HepG2 (cell line): ENCODE measurements at regions not wholly inside any gene's neighbourhood (a gene's known extent, or its start where the extent isn't known, plus 50 kb on each side); places are given as distances from the start of the nearest gene placed in this dataset.

Source experiments
- ATAC-seq: fragments of 200-7000 bp; cut with Tn5 transposase; 3 replicates; pipeline ENCODE4 v1.9.1; 2020; ENCODE audit warnings: mild to moderate bottlenecking, moderate library complexity
- BruUV-seq: library from RNA; stranded (reverse); fragments of 400-500 nt; replicated peaks from 2 replicates; lab custom pipeline; 2021; lab: Mats Ljungman, UMichigan
- CTCF ChIA-PET: fragments of 300-600 bp; formaldehyde crosslinking; extraction: SDS; loops from one replicate; lab custom pipeline; 2021; ENCODE audit warnings: low total read pairs, inconsistent platforms, low intra/inter-chr PET ratio; lab: Yijun Ruan, JAX
- POLR2A ChIA-PET: fragments of 350-600 bp; sonication (Branson Sonifier 250); formaldehyde crosslinking; loops from one replicate; lab custom pipeline; 2020; ENCODE audit warnings: antibody characterized with exemption, inconsistent platforms; lab: Yijun Ruan, JAX
- DNase-seq: peaks from one replicate; pipeline ENCODE4 v3.0.0-alpha.2; 2015; ENCODE audit warnings: low spot score
- FAIRE-seq: peaks from 3 replicates; lab custom pipeline; 2011; peaks lifted over from hg19 to GRCh38; lab: Jason Lieb, UNC
- H2AFZ ChIP-seq: one replicate; pipeline ENCODE4 v1.6.1; 2011; ENCODE audit warnings: low read length, inconsistent platforms
- H3K27ac ChIP-seq: fragments of 300-600 bp; 3 replicates; pipeline ENCODE4 v1.8.0; 2011; ENCODE audit warnings: mixed run types, mild to moderate bottlenecking, mixed read lengths, low read length, inconsistent platforms; ENCODE audit not compliant: insufficient read depth; ENCODE audit errors: extremely low read length
- H3K27me3 ChIP-seq, 2 experiments: fragments of 200-600 bp in 1 of 2; 2 replicates in 1 of 2; 3 replicates in 1 of 2; pipeline versions ENCODE4 v1.6.0 to v1.8.0; 2011; ENCODE audit warnings: low read length in 2 of 2, mild to moderate bottlenecking in 2 of 2, moderate library complexity in 2 of 2, inconsistent platforms in 1 of 2; ENCODE audit not compliant: insufficient read depth in 2 of 2, control insufficient read depth in 1 of 2
- H3K36me3 ChIP-seq, 2 experiments: fragments of 200-600 bp in 1 of 2; replicated peaks in 1 of 2; 2 replicates in 1 of 2; 3 replicates in 1 of 2; pipeline versions ENCODE4 v1.5.1 to v1.8.0; 2011; ENCODE audit warnings: low read length in 2 of 2, inconsistent platforms in 1 of 2; ENCODE audit not compliant: insufficient read depth in 2 of 2, control insufficient read depth in 1 of 2
- H3K4me1 ChIP-seq: 2 replicates; pipeline ENCODE4 v1.5.1; 2012; ENCODE audit warnings: low read length, inconsistent platforms; ENCODE audit not compliant: insufficient read depth
- H3K4me2 ChIP-seq: 2 replicates; pipeline ENCODE4 v1.6.0; 2011; ENCODE audit warnings: low read depth, low read length, inconsistent platforms
- H3K4me3 ChIP-seq, 3 experiments: fragments of 200-600 bp in 1 of 3; sonication (generic), shearing (Covaris generic) in 1 of 3; replicated peaks in 1 of 3; 2 replicates each; pipeline ENCODE4 v1.5.1; 2011 to 2016; ENCODE audit warnings: low read length in 3 of 3, inconsistent platforms in 2 of 3, low read depth in 2 of 3, mild to moderate bottlenecking in 2 of 3, control low read depth in 1 of 3, mixed read lengths in 1 of 3; ENCODE audit not compliant: insufficient read depth in 1 of 3
- H3K79me2 ChIP-seq: one replicate; pipeline ENCODE4 v1.6.1; 2011; ENCODE audit warnings: low read length, inconsistent platforms; ENCODE audit not compliant: insufficient read depth
- H3K9ac ChIP-seq: 2 replicates; pipeline ENCODE4 v1.6.0; 2011; ENCODE audit warnings: mild to moderate bottlenecking, low read depth, low read length, inconsistent platforms; ENCODE audit not compliant: insufficient read depth
- H3K9me3 ChIP-seq: 2 replicates; pipeline ENCODE4 v1.5.1; 2012; ENCODE audit warnings: mild to moderate bottlenecking, low read length
- H4K20me1 ChIP-seq: 2 replicates; pipeline ENCODE4 v1.6.0; 2011; ENCODE audit warnings: inconsistent platforms, mild to moderate bottlenecking, low read length, moderate library complexity; ENCODE audit not compliant: insufficient read depth
- ISX ChIP-seq: sonication (generic); formaldehyde crosslinking; conservative IDR thresholded peaks from 2 replicates; pipeline ENCODE4 v1.5.0; 2020; ENCODE audit warnings: missing genetic modification reagents
- SPEN ChIP-seq: sonication (generic); formaldehyde crosslinking; IDR thresholded peaks from 2 replicates; pipeline ENCODE4 v1.5.1; 2020; ENCODE audit warnings: low read depth, mild to moderate bottlenecking, missing genetic modification reagents
- ZNF777 ChIP-seq: sonication (generic); formaldehyde crosslinking; IDR thresholded peaks from 2 replicates; pipeline ENCODE4 v1.4.0; 2020; ENCODE audit warnings: missing genetic modification reagents
- WGBS: methylation state at CpG from one replicate; pipeline ENCODE4 v1.1.6; 2017; ENCODE audit warnings: low lambda C conversion rate; 5-methylcytosine and 5-hydroxymethylcytosine counted together
- in situ Hi-C: cut with HindIII; loops from 2 replicates; pipeline ENCODE4 v1.10.0; 2017; ENCODE audit warnings: low pct_unique_long_range_greater_than_20kb; ENCODE audit not compliant: extremely low pct_ligation_motif_present
- intact Hi-C: fragments of 100-400 bp; cut with micrococcal nuclease; formaldehyde crosslinking; loops from one replicate; pipeline ENCODE4 v1.10.0; 2022; ENCODE audit not compliant: unreplicated experiment
- TF ChIP-seq, protein P1 (sequence below), 2 experiments: fragments of 450-650 bp in 1 of 2; sonication (generic) in 1 of 2; formaldehyde crosslinking in 1 of 2; IDR thresholded peaks; 2 replicates each; pipeline versions ENCODE4 v1.6.1 to v1.8.0; 2016 to 2022; ENCODE audit warnings: antibody characterized with exemption in 1 of 2, mild to moderate bottlenecking in 1 of 2, missing genetic modification reagents in 1 of 2
- TF ChIP-seq, protein P2 (sequence below): IDR thresholded peaks from 2 replicates; pipeline ENCODE4 v1.6.1; 2016; ENCODE audit warnings: missing compliant biosample characterization, missing genetic modification reagents, borderline replicate concordance

DNA sequence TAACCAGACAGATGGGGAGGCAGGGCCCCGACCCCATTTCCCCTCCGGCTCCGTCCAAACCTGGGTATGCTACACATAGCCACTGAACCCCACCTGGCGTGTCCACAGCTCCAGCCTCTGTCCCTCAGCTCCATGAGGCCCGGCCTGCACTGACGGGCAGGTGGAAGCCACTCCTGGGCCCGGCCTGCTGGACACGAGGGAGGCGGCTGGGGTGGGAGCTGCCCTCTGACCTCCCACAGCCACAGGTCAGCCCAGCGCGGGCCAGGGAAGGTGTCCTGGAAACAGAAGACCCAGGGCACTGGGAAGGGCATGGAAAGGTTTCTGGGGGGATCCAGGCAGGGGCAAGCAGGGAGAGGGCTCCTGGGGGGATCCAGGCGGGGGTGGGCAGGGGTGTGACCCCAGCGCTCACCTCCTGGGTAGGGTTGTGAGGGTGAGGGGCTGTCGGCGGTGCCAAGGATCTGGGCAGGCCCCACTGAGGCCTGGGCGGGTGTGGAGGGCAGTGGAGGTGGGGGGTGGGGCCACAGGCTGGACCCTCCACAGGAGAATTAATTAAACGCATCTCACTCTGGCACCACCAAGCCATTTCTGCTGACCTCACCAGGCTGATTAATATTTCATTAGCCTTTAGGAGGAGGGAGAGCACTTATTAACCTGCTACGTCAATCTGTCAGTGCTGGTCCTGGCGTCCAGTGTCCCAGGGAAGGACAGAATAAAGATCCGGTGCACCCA is 108.9 kb downstream of the UNCX start:
- in situ Hi-C loops = no loop called here

DNA sequence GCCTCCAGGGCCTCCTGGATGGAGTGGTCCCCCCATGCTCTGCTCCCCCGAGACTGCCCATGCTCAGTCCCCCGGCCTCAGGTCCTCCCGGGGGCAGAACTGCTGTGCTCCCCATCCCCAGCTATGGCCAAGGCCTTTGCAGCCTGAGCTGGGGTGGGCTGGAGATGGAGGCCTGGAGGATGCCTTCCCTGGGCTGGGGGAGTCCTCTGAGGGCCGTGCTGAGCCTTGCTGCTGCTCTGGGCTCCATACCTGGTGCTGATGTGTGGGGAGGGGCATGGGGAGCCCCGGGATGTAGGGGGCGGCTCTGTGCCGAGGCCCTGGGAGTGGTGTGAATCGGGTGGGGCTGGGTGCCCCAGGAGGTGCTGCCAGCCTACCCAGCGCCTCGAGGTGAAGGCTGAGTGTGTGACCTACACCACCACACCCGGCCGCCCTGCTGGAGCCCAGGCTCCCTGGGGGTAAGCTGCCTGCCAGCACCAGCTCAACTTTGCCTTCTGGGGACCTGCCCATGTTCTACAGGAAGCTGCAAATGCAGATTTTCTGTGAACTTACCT is 109.5 kb downstream of the UNCX start:
- H3K27ac ChIP-seq = no peak overlapping the region
- in situ Hi-C loops = no loop called here
- no peak overlapping the region for H2AFZ ChIP-seq
- intact Hi-C loops = no loop called here
- ATAC-seq (no peak), DNase-seq (no peak), FAIRE-seq (no peak)
- no peaks in the 10 kb centered on the region for H3K79me2 ChIP-seq
- no peaks in the 10 kb centered on the region for H3K4me1 ChIP-seq
- no peaks in the 10 kb centered on the region for H4K20me1 ChIP-seq
- no peak for TF ChIP-seq SPEN (CRISPR knock-in tag)
- TF ChIP-seq, protein P1, sequence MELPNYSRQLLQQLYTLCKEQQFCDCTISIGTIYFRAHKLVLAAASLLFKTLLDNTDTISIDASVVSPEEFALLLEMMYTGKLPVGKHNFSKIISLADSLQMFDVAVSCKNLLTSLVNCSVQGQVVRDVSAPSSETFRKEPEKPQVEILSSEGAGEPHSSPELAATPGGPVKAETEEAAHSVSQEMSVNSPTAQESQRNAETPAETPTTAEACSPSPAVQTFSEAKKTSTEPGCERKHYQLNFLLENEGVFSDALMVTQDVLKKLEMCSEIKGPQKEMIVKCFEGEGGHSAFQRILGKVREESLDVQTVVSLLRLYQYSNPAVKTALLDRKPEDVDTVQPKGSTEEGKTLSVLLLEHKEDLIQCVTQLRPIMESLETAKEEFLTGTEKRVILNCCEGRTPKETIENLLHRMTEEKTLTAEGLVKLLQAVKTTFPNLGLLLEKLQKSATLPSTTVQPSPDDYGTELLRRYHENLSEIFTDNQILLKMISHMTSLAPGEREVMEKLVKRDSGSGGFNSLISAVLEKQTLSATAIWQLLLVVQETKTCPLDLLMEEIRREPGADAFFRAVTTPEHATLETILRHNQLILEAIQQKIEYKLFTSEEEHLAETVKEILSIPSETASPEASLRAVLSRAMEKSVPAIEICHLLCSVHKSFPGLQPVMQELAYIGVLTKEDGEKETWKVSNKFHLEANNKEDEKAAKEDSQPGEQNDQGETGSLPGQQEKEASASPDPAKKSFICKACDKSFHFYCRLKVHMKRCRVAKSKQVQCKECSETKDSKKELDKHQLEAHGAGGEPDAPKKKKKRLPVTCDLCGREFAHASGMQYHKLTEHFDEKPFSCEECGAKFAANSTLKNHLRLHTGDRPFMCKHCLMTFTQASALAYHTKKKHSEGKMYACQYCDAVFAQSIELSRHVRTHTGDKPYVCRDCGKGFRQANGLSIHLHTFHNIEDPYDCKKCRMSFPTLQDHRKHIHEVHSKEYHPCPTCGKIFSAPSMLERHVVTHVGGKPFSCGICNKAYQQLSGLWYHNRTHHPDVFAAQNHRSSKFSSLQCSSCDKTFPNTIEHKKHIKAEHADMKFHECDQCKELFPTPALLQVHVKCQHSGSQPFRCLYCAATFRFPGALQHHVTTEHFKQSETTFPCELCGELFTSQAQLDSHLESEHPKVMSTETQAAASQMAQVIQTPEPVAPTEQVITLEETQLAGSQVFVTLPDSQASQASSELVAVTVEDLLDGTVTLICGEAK (IDR thresholded peaks at IDR 0.05) = no peak
- TF ChIP-seq, protein P1 (CRISPR knock-in tag; IDR thresholded peaks at IDR 0.05) = no peak
- TF ChIP-seq, protein P2, sequence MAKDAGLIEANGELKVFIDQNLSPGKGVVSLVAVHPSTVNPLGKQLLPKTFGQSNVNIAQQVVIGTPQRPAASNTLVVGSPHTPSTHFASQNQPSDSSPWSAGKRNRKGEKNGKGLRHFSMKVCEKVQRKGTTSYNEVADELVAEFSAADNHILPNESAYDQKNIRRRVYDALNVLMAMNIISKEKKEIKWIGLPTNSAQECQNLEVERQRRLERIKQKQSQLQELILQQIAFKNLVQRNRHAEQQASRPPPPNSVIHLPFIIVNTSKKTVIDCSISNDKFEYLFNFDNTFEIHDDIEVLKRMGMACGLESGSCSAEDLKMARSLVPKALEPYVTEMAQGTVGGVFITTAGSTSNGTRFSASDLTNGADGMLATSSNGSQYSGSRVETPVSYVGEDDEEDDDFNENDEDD (CRISPR knock-in tag) = no peak
- no peak for TF ChIP-seq ZNF777 (CRISPR knock-in tag)
- no peak overlapping the region for H3K4me3 ChIP-seq
- CTCF ChIA-PET = no interaction called here
- H3K9ac ChIP-seq = no peak overlapping the region
- BruUV-seq = no TSS peak
- H3K9me3 ChIP-seq = peaks cover under 1% of the 10 kb centered on the region; the same call in 1 of the 2 replicates
- peaks cover 6 to 60% of the 10 kb centered on the region in 2 experiments for H3K27me3 ChIP-seq
- POLR2A ChIA-PET = no interaction called here
- no peaks in the 10 kb centered on the region for H3K36me3 ChIP-seq
- WGBS = 20% methylated on average over 1 of the region's 12 CpGs
- no peak overlapping the region for H3K4me2 ChIP-seq

More for the DNA sequence above, 108.9 kb downstream of the UNCX start:
- no peak overlapping the region for H3K27ac ChIP-seq
- no peak overlapping the region for H3K4me3 ChIP-seq
- FAIRE-seq (no peak), ATAC-seq (no peak; the same call in 2 of the 3 replicates), DNase-seq (no peak)
- H4K20me1 ChIP-seq = no peaks in the 10 kb centered on the region
- H3K9me3 ChIP-seq = peaks cover 7% of the 10 kb centered on the region
- H3K27me3 ChIP-seq = peaks cover 6 to 56% of the 10 kb centered on the region in 2 experiments
- TF ChIP-seq ISX = no peak
- no peaks in the 10 kb centered on the region for H3K4me1 ChIP-seq
- 21% methylated on average over 10 of the region's 20 CpGs for WGBS
- ChIA-PET CTCF (no interaction called here), POLR2A (no interaction called here)
- no peaks in the 10 kb centered on the region for H3K79me2 ChIP-seq
- H3K4me2 ChIP-seq = no peak overlapping the region
- H2AFZ ChIP-seq = no peak overlapping the region
- no peaks in the 10 kb centered on the region for H3K36me3 ChIP-seq
- H3K9ac ChIP-seq = no peak overlapping the region
- no TSS peak for BruUV-seq
- intact Hi-C loops = no loop called here
